Gastroesophageal sphincter (tissue), 3 donors: ENCODE measurements at regions not wholly inside any gene's neighbourhood (a gene's known extent, or its start where the extent isn't known, plus 50 kb on each side); places are given as distances from the start of the nearest gene placed in this dataset.
"Not testable (repeated sequence)": the region's sequence is repeated elsewhere in the genome, so short reads cannot be mapped to it uniquely, and the experiment has no call there.

Experiments
- CTCF ChIP-seq, 4 experiments: fragments of 200-600 bp in 2 of 4; fragments of 450-650 bp in 2 of 4; sonication (generic) in 1 of 4; IDR thresholded peaks; one replicate each; pipeline ENCODE4 v1.5.1; 2017 to 2019; ENCODE audit warnings: antibody characterized with exemption in 4 of 4, mild to moderate bottlenecking in 2 of 4, moderate library complexity in 2 of 4
- EP300 ChIP-seq: sonication (generic); formaldehyde crosslinking; IDR thresholded peaks from one replicate; pipeline ENCODE4 v1.6.1; 2017; ENCODE audit warnings: antibody characterized with exemption, mild to moderate bottlenecking
- POLR2AphosphoS5 ChIP-seq: sonication (generic); formaldehyde crosslinking; IDR thresholded peaks from one replicate; pipeline ENCODE4 v1.6.1; 2017; ENCODE audit warnings: antibody characterized with exemption

- not testable (repeated sequence) for TF ChIP-seq POLR2AphosphoS5; EP300; CTCF (IDR thresholded peaks at IDR 0.05)
Measured at GRCh38 chr14:105699706-105700105, 173.3 kb downstream of the TMEM121 start.
